Epithelial cell of esophagus (primary cell): ENCODE measurements at regions not wholly inside any gene's neighbourhood (a gene's known extent, or its start where the extent isn't known, plus 50 kb on each side); places are given as distances from the start of the nearest gene placed in this dataset.
A peak's percentile ranks its signal among the peaks of the same experiment; 100 is the strongest.

Source experiments
- DNase-seq: peaks from one replicate; pipeline ENCODE4 v3.0.0; 2010; ENCODE audit warnings: low read depth
- H3K4me3 ChIP-seq: 2 replicates; pipeline ENCODE4 v1.5.1; 2011; ENCODE audit warnings: mild to moderate bottlenecking, low read length, control low read depth
- TF ChIP-seq, protein P1 (sequence below): IDR thresholded peaks from 2 replicates; pipeline ENCODE4 v1.5.1; 2011; ENCODE audit warnings: low read depth, mild to moderate bottlenecking, low read length, control low read depth, inconsistent platforms; ENCODE audit not compliant: insufficient read depth; ENCODE audit errors: missing control alignments

DNA sequence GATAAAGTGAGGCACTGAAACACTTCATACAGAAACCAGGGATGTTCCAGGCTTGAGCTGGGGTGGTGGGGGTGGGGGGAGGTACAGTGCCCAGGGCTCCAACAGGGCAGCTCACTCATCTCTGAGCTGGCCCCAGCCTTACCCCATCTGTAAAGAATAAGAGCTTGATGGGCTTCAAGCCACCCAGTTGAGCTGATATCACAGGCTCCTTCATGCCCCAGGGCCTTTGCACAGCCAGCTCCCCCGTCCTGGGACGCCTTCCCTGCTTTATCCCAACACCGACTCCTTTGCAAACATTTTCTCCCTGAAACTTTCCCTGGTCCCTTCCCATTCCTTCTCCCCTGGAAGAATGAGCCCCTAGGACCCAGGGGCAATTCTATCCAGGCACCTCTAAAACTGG lies 261.7 kb downstream of the PARN start:
- no peak overlapping the region for H3K4me3 ChIP-seq
- TF ChIP-seq, protein P1, sequence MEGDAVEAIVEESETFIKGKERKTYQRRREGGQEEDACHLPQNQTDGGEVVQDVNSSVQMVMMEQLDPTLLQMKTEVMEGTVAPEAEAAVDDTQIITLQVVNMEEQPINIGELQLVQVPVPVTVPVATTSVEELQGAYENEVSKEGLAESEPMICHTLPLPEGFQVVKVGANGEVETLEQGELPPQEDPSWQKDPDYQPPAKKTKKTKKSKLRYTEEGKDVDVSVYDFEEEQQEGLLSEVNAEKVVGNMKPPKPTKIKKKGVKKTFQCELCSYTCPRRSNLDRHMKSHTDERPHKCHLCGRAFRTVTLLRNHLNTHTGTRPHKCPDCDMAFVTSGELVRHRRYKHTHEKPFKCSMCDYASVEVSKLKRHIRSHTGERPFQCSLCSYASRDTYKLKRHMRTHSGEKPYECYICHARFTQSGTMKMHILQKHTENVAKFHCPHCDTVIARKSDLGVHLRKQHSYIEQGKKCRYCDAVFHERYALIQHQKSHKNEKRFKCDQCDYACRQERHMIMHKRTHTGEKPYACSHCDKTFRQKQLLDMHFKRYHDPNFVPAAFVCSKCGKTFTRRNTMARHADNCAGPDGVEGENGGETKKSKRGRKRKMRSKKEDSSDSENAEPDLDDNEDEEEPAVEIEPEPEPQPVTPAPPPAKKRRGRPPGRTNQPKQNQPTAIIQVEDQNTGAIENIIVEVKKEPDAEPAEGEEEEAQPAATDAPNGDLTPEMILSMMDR = no peak
- DNase-seq = no peak

DNA sequence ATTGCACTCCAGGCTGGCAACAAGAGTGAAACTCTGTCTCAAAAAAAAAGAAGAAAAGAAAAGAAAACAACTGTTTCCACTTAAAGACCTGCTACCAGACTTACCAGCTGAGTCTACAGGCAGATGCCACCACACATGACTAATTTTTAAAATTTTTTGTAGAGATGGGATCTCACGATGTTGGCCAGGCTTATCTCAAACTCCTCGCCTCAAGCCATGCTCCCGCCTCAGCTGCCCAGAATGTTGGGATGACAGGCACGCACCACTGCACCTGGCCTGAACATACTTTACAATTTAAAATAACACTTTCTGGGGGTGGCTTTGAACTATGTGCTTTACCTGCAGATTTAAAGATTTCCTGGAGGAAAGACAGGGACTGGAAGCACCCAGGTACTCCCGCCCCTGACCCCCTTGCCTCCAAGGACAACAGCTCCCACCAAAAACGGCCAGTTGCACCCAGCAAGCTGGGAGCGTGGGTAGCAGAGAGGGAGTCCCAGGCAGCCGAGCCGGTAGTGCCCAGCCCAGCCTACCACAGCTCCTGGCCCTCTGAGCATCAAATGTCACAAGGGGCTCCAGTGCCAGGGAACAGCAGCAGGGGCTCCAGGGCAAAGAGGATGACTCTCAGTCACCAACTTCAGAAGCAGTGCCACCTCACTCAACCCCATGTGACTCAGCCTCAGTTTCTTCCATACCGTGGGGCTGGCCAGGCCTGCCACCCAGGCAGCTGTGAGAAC lies 262.9 kb downstream of the PARN start:
- DNase-seq = no peak
- H3K4me3 ChIP-seq = no peak overlapping the region
- TF ChIP-seq, protein P1 = no peak

DNA sequence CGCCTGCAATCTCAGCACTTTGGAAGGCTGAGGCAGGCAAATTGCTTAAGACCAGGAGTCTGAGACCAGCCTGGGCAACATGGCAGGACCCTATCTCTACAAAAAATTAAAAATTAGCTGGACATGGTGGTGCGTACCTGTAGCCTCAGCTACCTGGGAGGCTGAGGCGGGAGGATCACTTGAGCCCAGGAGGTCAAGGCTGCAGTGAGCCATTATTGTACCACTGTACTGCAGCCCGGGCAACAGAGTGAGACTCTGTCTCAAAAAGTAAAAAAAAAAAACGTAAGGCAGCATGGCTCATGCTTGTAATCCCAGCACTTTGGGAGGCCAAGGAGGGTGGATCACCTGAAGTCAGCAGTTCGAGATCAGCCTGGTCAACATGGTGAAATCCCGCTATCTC lies 263.6 kb downstream of the PARN start:
- DNase-seq = no peak
- TF ChIP-seq, protein P1 = no peak

DNA sequence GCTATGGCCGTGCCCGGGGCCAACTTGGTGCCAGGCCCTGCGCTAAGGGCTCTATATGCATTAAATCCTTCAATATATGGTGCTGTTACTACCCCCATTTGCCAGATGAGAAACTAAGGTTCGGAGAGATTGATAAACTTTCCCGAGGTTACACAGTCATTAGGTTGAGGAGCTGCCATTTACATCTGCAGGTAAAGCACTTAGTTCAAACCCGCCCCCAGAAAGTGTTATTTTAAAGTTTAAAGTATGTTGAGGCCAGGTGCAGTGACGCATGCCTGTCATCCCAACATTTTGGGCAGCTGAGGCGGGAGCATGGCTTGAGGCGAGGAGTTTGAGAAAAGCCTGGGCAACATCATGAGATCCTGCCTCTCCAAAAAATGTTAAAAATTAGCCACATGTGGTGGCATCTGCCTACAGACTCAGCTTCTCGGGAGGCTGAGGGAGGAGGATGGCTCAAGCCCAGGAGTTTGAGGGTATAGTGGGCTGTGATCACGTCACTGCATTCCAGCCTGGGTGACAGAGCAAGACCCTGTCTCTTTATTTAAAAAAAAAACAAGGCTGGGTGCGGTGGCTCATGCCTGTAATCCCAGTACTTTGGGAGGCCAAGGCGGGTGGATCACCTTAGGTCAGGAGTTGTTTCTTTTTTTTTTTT lies 264.7 kb downstream of the PARN start:
- TF ChIP-seq, protein P1 = no peak
- no peak for DNase-seq
- H3K4me3 ChIP-seq = no peak overlapping the region

More for the DNA sequence above, 263.6 kb downstream of the PARN start:
- H3K4me3 ChIP-seq = no peak overlapping the region

DNA sequence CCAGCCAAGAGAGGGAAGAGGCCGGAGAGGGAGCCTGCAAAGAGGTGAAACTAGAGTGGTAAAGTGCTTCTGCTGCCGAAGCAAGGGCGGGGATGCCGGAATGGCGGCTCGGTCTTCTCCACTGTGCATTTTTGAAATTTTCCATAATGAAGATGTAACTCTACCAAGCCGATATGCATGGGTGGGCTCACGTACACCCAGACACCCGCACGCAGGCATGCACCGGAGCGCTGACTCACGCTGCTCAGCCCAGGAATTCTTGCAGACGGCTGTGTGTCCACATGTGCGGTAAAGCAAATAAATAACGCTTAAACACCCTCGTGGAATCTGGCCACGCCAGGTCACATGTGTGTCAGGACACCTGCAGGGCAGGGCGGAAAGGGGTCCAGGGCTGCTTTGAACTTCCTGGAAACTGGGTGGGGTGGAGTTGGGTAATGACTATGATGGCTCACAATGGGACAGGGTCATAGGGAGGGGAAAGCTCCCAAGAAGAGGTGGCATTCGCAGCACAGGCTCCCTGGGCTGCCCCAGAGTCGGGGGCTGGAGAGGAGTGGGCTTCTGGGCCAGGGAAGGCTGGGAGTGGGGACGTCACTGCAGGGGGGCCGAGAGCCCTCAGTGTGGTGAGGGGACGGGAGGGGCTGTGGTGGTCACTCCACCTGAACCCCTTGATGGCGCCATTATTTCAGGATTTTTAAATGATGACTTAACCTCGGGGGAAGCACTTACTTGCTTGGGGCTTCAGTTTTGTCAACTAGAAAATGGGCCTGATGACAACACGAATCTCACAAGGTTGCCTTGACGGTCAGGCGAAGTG lies 265.5 kb downstream of the PARN start:
- H3K4me3 ChIP-seq = no peak overlapping the region
- peak; percentile 91 for DNase-seq
- TF ChIP-seq, protein P1 = no peak

DNA sequence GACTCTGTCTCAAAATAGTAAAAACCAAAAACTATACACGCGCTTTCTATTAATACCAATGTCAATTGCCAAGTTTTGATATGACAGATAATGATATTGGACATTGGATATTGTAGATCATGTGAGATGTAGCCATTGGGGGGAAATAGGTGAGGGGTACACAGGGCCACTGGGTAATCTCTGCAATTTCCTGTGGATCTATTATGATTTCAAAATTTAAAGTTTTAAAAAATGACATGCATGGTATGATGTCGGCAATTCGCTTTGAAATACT lies 266.0 kb downstream of the PARN start:
- TF ChIP-seq, protein P1 = no peak
- no peak overlapping the region for H3K4me3 ChIP-seq
- no peak for DNase-seq
